A204.1 (cell line): ENCODE measurements at regions not wholly inside any gene's neighbourhood (a gene's known extent, or its start where the extent isn't known, plus 50 kb on each side); places are given as distances from the start of the nearest gene placed in this dataset.
"Not testable (repeated sequence)": the region's sequence is repeated elsewhere in the genome, so short reads cannot be mapped to it uniquely, and the experiment has no call there.

Experiments used
- FAIRE-seq: peaks from 2 replicates; lab custom pipeline; 2012; peaks lifted over from hg19 to GRCh38; lab: Jason Lieb, UNC

- no peak for FAIRE-seq
These were observed 430.2 kb upstream of the SEL1L start for GRCh38 chr14:81963846-81964245.

- FAIRE-seq: no peak
These were observed 436.7 kb upstream of the SEL1L start for GRCh38 chr14:81970307-81970706.

- FAIRE-seq: no peak
These were observed 438.3 kb upstream of the SEL1L start for GRCh38 chr14:81971911-81972310.

GRCh38 chr14:81972601-81973000 lies 438.9 kb upstream of the SEL1L start:
- no peak for FAIRE-seq

GRCh38 chr14:81974543-81974942 lies 440.9 kb upstream of the SEL1L start:
- FAIRE-seq: no peak

GRCh38 chr14:81980601-81981306 lies 447.1 kb upstream of the SEL1L start:
- FAIRE-seq: no peak

- no peak for FAIRE-seq
These were observed 447.6 kb upstream of the SEL1L start for GRCh38 chr14:81981307-81981675.

GRCh38 chr14:81982046-81982445 lies 448.4 kb upstream of the SEL1L start:
- FAIRE-seq: no peak

- FAIRE-seq: no peak
These were observed 452.4 kb upstream of the SEL1L start for GRCh38 chr14:81986005-81986404.

- FAIRE-seq: no peak
These were observed 455.6 kb upstream of the SEL1L start for GRCh38 chr14:81989211-81989610.

- peak; percentile 66 for FAIRE-seq
These were observed 456.7 kb upstream of the SEL1L start for GRCh38 chr14:81990312-81990761.

GRCh38 chr14:81991998-81992397 lies 458.3 kb upstream of the SEL1L start:
- no peak for FAIRE-seq

GRCh38 chr14:81993432-81993831 lies 459.8 kb upstream of the SEL1L start:
- FAIRE-seq: no peak

- no peak for FAIRE-seq
These were observed 469.8 kb upstream of the SEL1L start for GRCh38 chr14:82003426-82003825.

GRCh38 chr14:82009076-82009475 lies 475.4 kb upstream of the SEL1L start:
- no peak for FAIRE-seq

- no peak for FAIRE-seq
These were observed 476.3 kb upstream of the SEL1L start for GRCh38 chr14:82009993-82010392.

GRCh38 chr14:82011460-82011859 lies 477.8 kb upstream of the SEL1L start:
- no peak for FAIRE-seq

- FAIRE-seq: no peak
These were observed 495.4 kb upstream of the SEL1L start for GRCh38 chr14:82029038-82029437.

GRCh38 chr14:82035397-82035796 lies 501.7 kb upstream of the SEL1L start:
- no peak for FAIRE-seq

GRCh38 chr14:82038066-82038465 lies 504.4 kb upstream of the SEL1L start:
- FAIRE-seq: not testable (repeated sequence)

GRCh38 chr14:82045339-82045738 lies 511.7 kb upstream of the SEL1L start:
- no peak for FAIRE-seq

- no peak for FAIRE-seq
These were observed 513.0 kb upstream of the SEL1L start for GRCh38 chr14:82046512-82047226.

- FAIRE-seq: no peak
These were observed 514.3 kb upstream of the SEL1L start for GRCh38 chr14:82047777-82048470.
